Colonic mucosa (tissue), 4 donors: ENCODE measurements at regions not wholly inside any gene's neighbourhood (a gene's known extent, or its start where the extent isn't known, plus 50 kb on each side); places are given as distances from the start of the nearest gene placed in this dataset.

Experiments
- DNase-seq: peaks from one replicate; pipeline ENCODE4 v3.0.0-alpha.2; 2020
- H3K27ac ChIP-seq: fragments of 200-600 bp; one replicate; pipeline ENCODE4 v1.8.0; 2021
- H3K27me3 ChIP-seq: fragments of 200-600 bp; one replicate; pipeline ENCODE4 v1.8.0; 2021
- H3K36me3 ChIP-seq: fragments of 200-600 bp; one replicate; pipeline ENCODE4 v1.8.0; 2021
- H3K4me1 ChIP-seq: fragments of 200-600 bp; one replicate; pipeline ENCODE4 v1.8.0; 2021; ENCODE audit warnings: mild to moderate bottlenecking
- H3K4me3 ChIP-seq: fragments of 200-600 bp; one replicate; pipeline ENCODE4 v1.8.0; 2021
- H3K9ac ChIP-seq, 2 donors: one replicate each; pipeline ENCODE4 v1.7.0; 2013; ENCODE audit warnings: control low read depth in 2 of 2, low read depth in 2 of 2, low read length in 2 of 2
- H3K9me3 ChIP-seq: fragments of 200-600 bp; one replicate; pipeline ENCODE4 v1.8.0; 2021
- intact Hi-C: fragments of 100-400 bp; cut with DNase I; formaldehyde crosslinking; loops from one replicate; pipeline ENCODE4 v1.14.1; 2022
- TF ChIP-seq, protein P1 (sequence below): fragments of 200-600 bp; IDR thresholded peaks from one replicate; pipeline ENCODE4 v1.8.0; 2022; ENCODE audit warnings: antibody characterized with exemption, mild to moderate bottlenecking
- donor health status: healthy.
- donor health status: DM: no; HTN: no; CAD: no.
- donor health status: DM: no; HTN: no; CAD: no.

DNA sequence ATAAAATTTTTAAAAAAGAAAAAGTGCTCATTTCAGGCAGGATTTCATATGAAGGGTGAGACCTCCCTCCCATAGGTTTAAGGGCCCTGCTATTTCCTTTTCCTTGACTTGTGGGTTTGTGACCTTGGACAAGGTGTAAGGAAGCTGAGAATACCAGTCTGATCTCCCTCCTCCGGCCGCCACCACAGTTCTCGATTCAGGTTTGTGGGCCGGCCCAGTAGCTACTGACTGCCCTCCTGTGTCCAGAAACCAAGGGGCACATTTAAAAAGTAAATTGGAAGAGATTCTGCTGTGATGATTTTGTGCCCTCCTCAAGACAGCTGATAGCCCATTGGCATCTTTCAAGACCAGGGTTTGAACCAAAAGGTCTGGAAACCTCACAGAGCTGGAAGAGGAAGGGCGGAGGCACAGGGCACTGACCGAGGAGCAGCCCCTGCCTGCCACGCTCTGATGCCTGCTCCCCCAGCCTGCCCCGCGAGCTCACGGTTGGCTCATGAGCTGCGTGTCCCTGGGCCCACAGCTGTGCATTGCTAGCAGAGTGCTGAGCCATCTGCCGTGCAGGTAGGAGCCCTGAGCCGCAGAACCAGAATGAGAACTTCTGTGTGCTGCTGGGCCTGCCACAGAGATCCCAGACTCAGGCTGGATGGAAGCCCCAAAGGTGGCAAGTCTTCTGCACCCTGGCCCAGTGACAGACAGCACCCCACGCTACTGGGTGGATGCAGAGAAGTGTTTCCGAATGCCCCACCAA, 348.7 kb downstream of the NPHP4 start:
- no peak for DNase-seq
- no peaks in the 10 kb centered on the region for H3K27me3 ChIP-seq

DNA sequence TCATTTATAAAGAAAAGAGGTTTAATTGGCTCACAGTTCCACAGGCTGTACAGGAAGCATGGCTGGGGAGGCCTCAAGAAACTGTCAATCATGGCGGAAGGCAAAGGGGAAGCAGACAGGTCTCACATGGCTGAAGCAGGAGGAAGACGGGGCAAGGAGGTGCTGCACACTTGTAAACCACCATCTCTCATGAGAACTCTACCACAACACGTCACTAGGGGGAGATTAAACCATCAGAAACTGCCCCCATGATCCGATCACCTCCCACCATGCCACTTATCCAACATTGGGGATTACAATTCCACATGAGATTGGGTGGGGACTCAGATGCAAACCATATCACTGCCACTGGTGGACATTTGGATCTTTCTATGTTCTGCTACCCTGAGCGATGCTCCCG, 351.4 kb downstream of the NPHP4 start:
- H3K9ac ChIP-seq = no peak overlapping the region
- H3K4me3 ChIP-seq = no peak overlapping the region
- intact Hi-C loops = no loop called here
- no peaks in the 10 kb centered on the region for H3K27me3 ChIP-seq
- TF ChIP-seq, protein P1, sequence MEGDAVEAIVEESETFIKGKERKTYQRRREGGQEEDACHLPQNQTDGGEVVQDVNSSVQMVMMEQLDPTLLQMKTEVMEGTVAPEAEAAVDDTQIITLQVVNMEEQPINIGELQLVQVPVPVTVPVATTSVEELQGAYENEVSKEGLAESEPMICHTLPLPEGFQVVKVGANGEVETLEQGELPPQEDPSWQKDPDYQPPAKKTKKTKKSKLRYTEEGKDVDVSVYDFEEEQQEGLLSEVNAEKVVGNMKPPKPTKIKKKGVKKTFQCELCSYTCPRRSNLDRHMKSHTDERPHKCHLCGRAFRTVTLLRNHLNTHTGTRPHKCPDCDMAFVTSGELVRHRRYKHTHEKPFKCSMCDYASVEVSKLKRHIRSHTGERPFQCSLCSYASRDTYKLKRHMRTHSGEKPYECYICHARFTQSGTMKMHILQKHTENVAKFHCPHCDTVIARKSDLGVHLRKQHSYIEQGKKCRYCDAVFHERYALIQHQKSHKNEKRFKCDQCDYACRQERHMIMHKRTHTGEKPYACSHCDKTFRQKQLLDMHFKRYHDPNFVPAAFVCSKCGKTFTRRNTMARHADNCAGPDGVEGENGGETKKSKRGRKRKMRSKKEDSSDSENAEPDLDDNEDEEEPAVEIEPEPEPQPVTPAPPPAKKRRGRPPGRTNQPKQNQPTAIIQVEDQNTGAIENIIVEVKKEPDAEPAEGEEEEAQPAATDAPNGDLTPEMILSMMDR = no peak
- H3K4me1 ChIP-seq = no peaks in the 10 kb centered on the region
- H3K27ac ChIP-seq = no peak overlapping the region
- no peaks in the 10 kb centered on the region for H3K9me3 ChIP-seq
- H3K36me3 ChIP-seq = no peaks in the 10 kb centered on the region
- no peak for DNase-seq

More for the DNA sequence above, 348.7 kb downstream of the NPHP4 start:
- intact Hi-C loops = no loop called here
- H3K9me3 ChIP-seq = no peaks in the 10 kb centered on the region
- H3K36me3 ChIP-seq = no peaks in the 10 kb centered on the region
- H3K4me1 ChIP-seq = no peaks in the 10 kb centered on the region
- no peak overlapping the region for H3K27ac ChIP-seq
- no peak overlapping the region for H3K9ac ChIP-seq
- TF ChIP-seq, protein P1 = no peak
- H3K4me3 ChIP-seq = no peak overlapping the region

GRCh38 chr1:5639106-5639722, 353.0 kb downstream of the NPHP4 start:
- H3K4me3 ChIP-seq = no peak overlapping the region
- TF ChIP-seq, protein P1 = no peak
- no peaks in the 10 kb centered on the region for H3K4me1 ChIP-seq
- no peaks in the 10 kb centered on the region for H3K27me3 ChIP-seq
- no peak overlapping the region for H3K9ac ChIP-seq
- no peaks in the 10 kb centered on the region for H3K36me3 ChIP-seq
- intact Hi-C loops = no loop called here
- H3K27ac ChIP-seq = no peak overlapping the region
- no peaks in the 10 kb centered on the region for H3K9me3 ChIP-seq
- DNase-seq = no peak

DNA sequence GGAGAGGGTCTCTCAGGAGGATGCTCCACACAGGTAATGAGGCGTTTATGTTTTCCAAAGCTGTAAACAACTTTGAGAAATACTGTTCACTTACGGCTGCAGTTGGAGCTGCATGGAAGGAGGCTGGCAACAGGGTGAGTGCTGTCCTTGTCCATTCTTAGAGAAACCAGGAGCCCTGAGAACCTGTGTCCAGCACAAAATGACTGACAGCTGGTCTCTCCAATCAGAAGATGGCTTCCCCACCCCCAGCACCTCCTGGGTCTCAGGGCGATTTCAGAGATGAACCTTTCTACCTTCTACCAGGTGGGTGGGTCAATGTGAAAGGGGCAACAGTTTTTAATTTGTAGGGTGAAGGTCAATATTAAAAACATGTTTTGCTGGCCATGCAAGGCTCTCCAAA, 353.6 kb downstream of the NPHP4 start:
- no peak overlapping the region for H3K4me3 ChIP-seq
- H3K27ac ChIP-seq = no peak overlapping the region
- DNase-seq = no peak
- H3K36me3 ChIP-seq = no peaks in the 10 kb centered on the region
- intact Hi-C loops = no loop called here
- no peaks in the 10 kb centered on the region for H3K27me3 ChIP-seq
- H3K9me3 ChIP-seq = no peaks in the 10 kb centered on the region
- TF ChIP-seq, protein P1 = no peak
- no peaks in the 10 kb centered on the region for H3K4me1 ChIP-seq
- H3K9ac ChIP-seq = no peak overlapping the region

DNA sequence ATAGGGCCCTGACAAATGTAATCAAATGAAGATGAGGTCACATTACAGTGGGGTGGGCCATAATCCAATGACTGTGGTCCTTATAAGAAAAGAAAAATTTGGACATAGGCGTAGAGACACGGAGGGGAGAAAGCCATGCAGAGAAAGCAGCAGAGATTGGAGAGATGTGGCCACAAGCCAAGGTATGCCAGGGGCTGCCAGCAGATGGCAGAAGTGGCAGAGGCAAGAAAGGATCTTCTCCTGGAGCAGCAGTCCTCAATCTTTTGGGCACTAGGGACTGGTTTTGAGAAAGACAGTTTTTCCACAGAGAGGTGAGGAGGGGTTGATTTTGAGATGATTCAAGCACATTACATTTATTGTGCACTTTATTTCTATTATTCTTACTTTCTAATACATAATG, 355.1 kb downstream of the NPHP4 start:
- TF ChIP-seq, protein P1 = peak; percentile 45
- intact Hi-C loops = loop anchor here (2.0 kb wide), 1 partner anchor 108 kb away; no protein-coding TSS in a partner anchor
- H3K36me3 ChIP-seq = no peaks in the 10 kb centered on the region
- no peak overlapping the region for H3K4me3 ChIP-seq
- no peaks in the 10 kb centered on the region for H3K4me1 ChIP-seq
- H3K27me3 ChIP-seq = no peaks in the 10 kb centered on the region
- no peak overlapping the region for H3K9ac ChIP-seq
- peak; percentile 46 for DNase-seq
- H3K9me3 ChIP-seq = no peaks in the 10 kb centered on the region
- no peak overlapping the region for H3K27ac ChIP-seq
